ENCODE measurements at regions not wholly inside any gene's neighbourhood (a gene's known extent, or its start where the extent isn't known, plus 50 kb on each side); places are given as distances from the start of the nearest gene placed in this dataset.

GRCh38 chr18:73040247-73040646 lies 172.5 kb upstream of the NETO1 start:
- TF ChIP-seq FOXA2 (IDR thresholded peaks at IDR 0.05): no peak
- no peak for TF ChIP-seq HNF4G (IDR thresholded peaks at IDR 0.05)
- TF ChIP-seq, protein P1, sequence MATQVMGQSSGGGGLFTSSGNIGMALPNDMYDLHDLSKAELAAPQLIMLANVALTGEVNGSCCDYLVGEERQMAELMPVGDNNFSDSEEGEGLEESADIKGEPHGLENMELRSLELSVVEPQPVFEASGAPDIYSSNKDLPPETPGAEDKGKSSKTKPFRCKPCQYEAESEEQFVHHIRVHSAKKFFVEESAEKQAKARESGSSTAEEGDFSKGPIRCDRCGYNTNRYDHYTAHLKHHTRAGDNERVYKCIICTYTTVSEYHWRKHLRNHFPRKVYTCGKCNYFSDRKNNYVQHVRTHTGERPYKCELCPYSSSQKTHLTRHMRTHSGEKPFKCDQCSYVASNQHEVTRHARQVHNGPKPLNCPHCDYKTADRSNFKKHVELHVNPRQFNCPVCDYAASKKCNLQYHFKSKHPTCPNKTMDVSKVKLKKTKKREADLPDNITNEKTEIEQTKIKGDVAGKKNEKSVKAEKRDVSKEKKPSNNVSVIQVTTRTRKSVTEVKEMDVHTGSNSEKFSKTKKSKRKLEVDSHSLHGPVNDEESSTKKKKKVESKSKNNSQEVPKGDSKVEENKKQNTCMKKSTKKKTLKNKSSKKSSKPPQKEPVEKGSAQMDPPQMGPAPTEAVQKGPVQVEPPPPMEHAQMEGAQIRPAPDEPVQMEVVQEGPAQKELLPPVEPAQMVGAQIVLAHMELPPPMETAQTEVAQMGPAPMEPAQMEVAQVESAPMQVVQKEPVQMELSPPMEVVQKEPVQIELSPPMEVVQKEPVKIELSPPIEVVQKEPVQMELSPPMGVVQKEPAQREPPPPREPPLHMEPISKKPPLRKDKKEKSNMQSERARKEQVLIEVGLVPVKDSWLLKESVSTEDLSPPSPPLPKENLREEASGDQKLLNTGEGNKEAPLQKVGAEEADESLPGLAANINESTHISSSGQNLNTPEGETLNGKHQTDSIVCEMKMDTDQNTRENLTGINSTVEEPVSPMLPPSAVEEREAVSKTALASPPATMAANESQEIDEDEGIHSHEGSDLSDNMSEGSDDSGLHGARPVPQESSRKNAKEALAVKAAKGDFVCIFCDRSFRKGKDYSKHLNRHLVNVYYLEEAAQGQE (IDR thresholded peaks at IDR 0.05): no peak
- peak in 1 of 2 donors; percentile 11 for TF ChIP-seq HNF4A (conservative IDR thresholded peaks at IDR 0.05)
- TF ChIP-seq EGR1 (IDR thresholded peaks at IDR 0.05; ENCODE audit: low read depth in 2 of 2): no peak
- no peak for TF ChIP-seq FOXA1 (IDR thresholded peaks at IDR 0.05)
- no peak for TF ChIP-seq JUND (IDR thresholded peaks at IDR 0.05)
- WGBS: 32% methylated on average over 4 of the region's 4 CpGs

DNA sequence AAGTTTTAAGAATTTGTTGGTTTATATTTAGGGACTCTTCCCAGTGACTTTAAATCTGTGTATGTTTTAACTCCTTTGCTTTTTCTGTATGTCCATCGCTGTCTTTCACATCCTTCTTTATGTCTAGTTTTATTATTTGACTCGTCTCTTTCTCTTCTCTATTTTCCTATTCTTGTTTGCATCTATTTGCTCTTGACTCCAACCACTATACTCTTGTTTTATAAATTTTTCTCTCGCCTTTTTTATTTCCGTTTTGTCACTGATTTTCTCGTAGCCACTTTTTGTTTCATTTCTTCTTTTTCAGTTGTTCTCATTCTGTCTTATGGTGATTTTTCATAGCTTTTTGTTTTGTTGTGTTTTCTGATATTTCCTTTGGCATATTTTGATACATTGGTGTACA lies 170.5 kb upstream of the NETO1 start:
- Histone ChIP-seq H3K4me1 (ENCODE audit: control insufficient read depth in 4 of 4, insufficient read depth in 4 of 4, low read length in 3 of 4) (no peaks in the 10 kb centered on the region), H3K9ac (ENCODE audit: low read depth in 1 of 2, low read length in 2 of 2) (no peak overlapping the region), H3K9me3 (ENCODE audit: control insufficient read depth in 4 of 4, low read length in 3 of 4) (no peaks in the 10 kb centered on the region), H3K27ac (ENCODE audit: low read depth in 1 of 2, low read length in 2 of 2) (no peak overlapping the region), H3K36me3 (ENCODE audit: control insufficient read depth in 4 of 4, insufficient read depth in 3 of 4, low read depth in 1 of 4, low read length in 3 of 4) (no peaks in the 10 kb centered on the region), H3K4me3 (ENCODE audit: low read depth in 1 of 3, low read length in 3 of 3) (no peak overlapping the region), H3K27me3 (ENCODE audit: control insufficient read depth in 4 of 4, insufficient read depth in 4 of 4, low read length in 3 of 4) (no peaks in the 10 kb centered on the region)
- 79% methylated on average over 5 of the region's 5 CpGs for WGBS
- DNase-seq (ENCODE audit: low spot score): no peak
- TF ChIP-seq, protein P2, sequence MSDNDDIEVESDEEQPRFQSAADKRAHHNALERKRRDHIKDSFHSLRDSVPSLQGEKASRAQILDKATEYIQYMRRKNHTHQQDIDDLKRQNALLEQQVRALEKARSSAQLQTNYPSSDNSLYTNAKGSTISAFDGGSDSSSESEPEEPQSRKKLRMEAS (IDR thresholded peaks at IDR 0.05): no peak
- TF ChIP-seq RXRA (IDR thresholded peaks at IDR 0.05) (no peak), YY1 (IDR thresholded peaks at IDR 0.05) (no peak), FOXA1 (IDR thresholded peaks at IDR 0.05) (no peak), SP1 (IDR thresholded peaks at IDR 0.05) (no peak), HNF4A (conservative IDR thresholded peaks at IDR 0.05) (no peak), RAD21 (IDR thresholded peaks at IDR 0.05) (no peak), EGR1 (IDR thresholded peaks at IDR 0.05; ENCODE audit: low read depth in 2 of 2) (no peak), FOXA2 (IDR thresholded peaks at IDR 0.05) (no peak), JUND (IDR thresholded peaks at IDR 0.05) (no peak), HNF4G (IDR thresholded peaks at IDR 0.05) (no peak), TAF1 (conservative IDR thresholded peaks at IDR 0.05) (no peak), NR2F2 (IDR thresholded peaks at IDR 0.05) (no peak), CTCF (IDR thresholded peaks at IDR 0.05; ENCODE audit: low read depth, low read length, missing input control) (no peak), GABPA (IDR thresholded peaks at IDR 0.05 in 1 of 2, conservative IDR thresholded peaks at IDR 0.05 in 1 of 2) (no peak)
- TF ChIP-seq, protein P3, sequence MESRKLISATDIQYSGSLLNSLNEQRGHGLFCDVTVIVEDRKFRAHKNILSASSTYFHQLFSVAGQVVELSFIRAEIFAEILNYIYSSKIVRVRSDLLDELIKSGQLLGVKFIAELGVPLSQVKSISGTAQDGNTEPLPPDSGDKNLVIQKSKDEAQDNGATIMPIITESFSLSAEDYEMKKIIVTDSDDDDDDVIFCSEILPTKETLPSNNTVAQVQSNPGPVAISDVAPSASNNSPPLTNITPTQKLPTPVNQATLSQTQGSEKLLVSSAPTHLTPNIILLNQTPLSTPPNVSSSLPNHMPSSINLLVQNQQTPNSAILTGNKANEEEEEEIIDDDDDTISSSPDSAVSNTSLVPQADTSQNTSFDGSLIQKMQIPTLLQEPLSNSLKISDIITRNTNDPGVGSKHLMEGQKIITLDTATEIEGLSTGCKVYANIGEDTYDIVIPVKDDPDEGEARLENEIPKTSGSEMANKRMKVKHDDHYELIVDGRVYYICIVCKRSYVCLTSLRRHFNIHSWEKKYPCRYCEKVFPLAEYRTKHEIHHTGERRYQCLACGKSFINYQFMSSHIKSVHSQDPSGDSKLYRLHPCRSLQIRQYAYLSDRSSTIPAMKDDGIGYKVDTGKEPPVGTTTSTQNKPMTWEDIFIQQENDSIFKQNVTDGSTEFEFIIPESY (IDR thresholded peaks at IDR 0.05): no peak
- TF ChIP-seq, protein P1 (IDR thresholded peaks at IDR 0.05): no peak
- TF ChIP-seq, protein P4, sequence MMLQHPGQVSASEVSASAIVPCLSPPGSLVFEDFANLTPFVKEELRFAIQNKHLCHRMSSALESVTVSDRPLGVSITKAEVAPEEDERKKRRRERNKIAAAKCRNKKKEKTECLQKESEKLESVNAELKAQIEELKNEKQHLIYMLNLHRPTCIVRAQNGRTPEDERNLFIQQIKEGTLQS (IDR thresholded peaks at IDR 0.05): no peak

More at GRCh38 chr18:73040247-73040646, 172.5 kb upstream of the NETO1 start:
- Histone ChIP-seq H3K9ac (ENCODE audit: low read depth in 1 of 2, low read length in 2 of 2) (no peak overlapping the region), H3K4me1 (ENCODE audit: control insufficient read depth in 4 of 4, insufficient read depth in 4 of 4, low read length in 3 of 4) (no peaks in the 10 kb centered on the region), H3K9me3 (ENCODE audit: control insufficient read depth in 4 of 4, low read length in 3 of 4) (no peaks in the 10 kb centered on the region), H3K4me3 (ENCODE audit: low read depth in 1 of 3, low read length in 3 of 3) (no peak overlapping the region), H3K27ac (ENCODE audit: low read depth in 1 of 2, low read length in 2 of 2) (no peak overlapping the region), H3K36me3 (ENCODE audit: control insufficient read depth in 4 of 4, insufficient read depth in 3 of 4, low read depth in 1 of 4, low read length in 3 of 4) (no peaks in the 10 kb centered on the region), H3K27me3 (ENCODE audit: control insufficient read depth in 4 of 4, insufficient read depth in 4 of 4, low read length in 3 of 4) (no peaks in the 10 kb centered on the region)
- DNase-seq (ENCODE audit: low spot score): no peak

Data from liver (tissue), 8 donors.